ENCODE measurements at regions not wholly inside any gene's neighbourhood (a gene's known extent, or its start where the extent isn't known, plus 50 kb on each side); places are given as distances from the start of the nearest gene placed in this dataset.

DNA sequence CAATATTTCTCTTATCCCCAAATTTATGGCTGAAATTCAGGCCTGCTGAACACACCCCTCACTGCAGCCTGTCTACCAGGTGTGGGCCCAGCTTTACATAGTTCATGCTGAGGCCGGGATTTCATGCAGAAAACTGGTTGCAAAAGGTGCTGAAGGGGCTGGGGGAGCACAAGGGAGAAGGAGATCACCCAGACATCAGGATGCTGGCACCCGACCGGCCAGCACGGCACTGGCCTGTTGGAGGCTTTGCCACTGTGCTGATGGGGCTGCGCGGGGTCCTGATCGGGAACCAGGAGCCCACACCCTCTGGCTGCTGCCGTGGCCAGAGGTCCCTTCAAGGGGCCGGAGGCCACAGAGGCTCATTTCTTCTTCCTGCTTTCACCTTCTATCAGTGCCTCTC is 177.9 kb upstream of the C2CD4B start:
- Mint-ChIP-seq H3K36me3 (ENCODE audit: low read depth) (no peaks in the 10 kb centered on the region), H3K9me3 (no peaks in the 10 kb centered on the region), H3K27ac (no peak overlapping the region), H3K27me3 (ENCODE audit: low read depth, poor library complexity) (no peaks in the 10 kb centered on the region), H3K4me1 (peaks cover 7% of the 10 kb centered on the region), H3K4me3 (no peak overlapping the region)
- TF ChIP-seq, protein P1, sequence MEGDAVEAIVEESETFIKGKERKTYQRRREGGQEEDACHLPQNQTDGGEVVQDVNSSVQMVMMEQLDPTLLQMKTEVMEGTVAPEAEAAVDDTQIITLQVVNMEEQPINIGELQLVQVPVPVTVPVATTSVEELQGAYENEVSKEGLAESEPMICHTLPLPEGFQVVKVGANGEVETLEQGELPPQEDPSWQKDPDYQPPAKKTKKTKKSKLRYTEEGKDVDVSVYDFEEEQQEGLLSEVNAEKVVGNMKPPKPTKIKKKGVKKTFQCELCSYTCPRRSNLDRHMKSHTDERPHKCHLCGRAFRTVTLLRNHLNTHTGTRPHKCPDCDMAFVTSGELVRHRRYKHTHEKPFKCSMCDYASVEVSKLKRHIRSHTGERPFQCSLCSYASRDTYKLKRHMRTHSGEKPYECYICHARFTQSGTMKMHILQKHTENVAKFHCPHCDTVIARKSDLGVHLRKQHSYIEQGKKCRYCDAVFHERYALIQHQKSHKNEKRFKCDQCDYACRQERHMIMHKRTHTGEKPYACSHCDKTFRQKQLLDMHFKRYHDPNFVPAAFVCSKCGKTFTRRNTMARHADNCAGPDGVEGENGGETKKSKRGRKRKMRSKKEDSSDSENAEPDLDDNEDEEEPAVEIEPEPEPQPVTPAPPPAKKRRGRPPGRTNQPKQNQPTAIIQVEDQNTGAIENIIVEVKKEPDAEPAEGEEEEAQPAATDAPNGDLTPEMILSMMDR (IDR thresholded peaks at IDR 0.05) = no peak
- no peak for DNase-seq

DNA sequence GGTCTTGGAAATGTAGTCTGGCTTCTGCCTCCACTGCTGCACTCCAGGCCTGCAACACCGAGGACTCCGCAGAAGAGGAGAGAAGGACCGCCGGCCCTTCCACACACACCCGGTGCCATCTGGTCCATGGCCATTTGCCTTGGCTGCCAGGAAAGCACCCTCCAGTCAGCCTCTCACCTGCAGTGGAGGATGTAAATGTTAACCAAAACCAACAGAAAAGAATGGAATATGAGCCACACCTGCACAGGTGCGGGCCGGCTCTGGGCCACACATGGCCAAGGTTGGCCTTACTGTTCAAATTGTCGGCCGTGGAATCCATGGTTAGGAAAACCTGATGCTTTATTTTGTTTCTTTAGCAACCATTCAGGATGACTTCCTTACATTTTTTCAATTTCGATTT is 178.3 kb upstream of the C2CD4B start:
- TF ChIP-seq, protein P1 (IDR thresholded peaks at IDR 0.05) = no peak
- Mint-ChIP-seq H3K27me3 (ENCODE audit: low read depth, poor library complexity) (no peaks in the 10 kb centered on the region), H3K4me3 (no peak overlapping the region), H3K36me3 (ENCODE audit: low read depth) (no peaks in the 10 kb centered on the region), H3K4me1 (peaks cover 7% of the 10 kb centered on the region), H3K27ac (no peak overlapping the region), H3K9me3 (no peaks in the 10 kb centered on the region)
- no peak for DNase-seq

DNA sequence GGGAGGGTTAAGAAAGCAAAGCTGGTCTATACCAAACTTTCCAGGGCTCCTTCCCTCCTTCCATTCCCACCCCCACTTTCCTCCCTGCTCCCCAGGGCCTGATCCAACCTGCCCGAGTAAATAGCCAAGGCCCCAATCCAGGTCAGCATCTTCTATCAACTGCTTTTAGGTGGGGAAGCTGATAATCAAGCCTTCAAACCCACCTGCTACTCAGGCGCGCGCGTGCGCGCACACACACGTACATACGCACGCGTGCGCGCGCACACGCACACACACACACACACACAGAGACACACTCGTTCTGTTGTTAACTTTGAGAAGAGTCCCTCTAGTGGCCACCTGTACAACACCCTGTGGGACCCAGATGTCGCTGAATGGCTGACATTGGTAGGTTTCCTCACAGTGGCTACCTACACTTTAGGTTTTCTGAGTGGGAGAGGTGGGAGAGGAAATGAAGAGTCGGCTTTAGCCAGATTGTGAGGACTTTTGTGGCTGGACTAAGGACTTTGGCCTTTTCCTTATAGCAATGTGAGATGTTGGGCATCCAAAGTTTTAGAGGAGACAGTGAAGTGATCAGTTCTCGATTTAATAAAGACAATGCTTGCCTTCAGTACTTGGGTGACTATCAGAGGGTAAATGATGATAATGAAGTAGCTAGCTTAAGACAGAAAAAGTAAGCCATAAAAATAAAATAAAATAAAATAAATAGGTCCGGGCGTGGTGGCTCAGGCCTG is 179.9 kb upstream of the C2CD4B start:
- Mint-ChIP-seq H3K36me3 (ENCODE audit: low read depth) (no peaks in the 10 kb centered on the region), H3K4me3 (peak overlapping the region; percentile 80), H3K9me3 (no peaks in the 10 kb centered on the region), H3K27ac (peak overlapping the region; percentile 63), H3K4me1 (peaks cover 7% of the 10 kb centered on the region), H3K27me3 (ENCODE audit: low read depth, poor library complexity) (peaks cover 5% of the 10 kb centered on the region)
- DNase-seq = peak; percentile 61
- TF ChIP-seq, protein P1 (IDR thresholded peaks at IDR 0.05) = peak; percentile 63

DNA sequence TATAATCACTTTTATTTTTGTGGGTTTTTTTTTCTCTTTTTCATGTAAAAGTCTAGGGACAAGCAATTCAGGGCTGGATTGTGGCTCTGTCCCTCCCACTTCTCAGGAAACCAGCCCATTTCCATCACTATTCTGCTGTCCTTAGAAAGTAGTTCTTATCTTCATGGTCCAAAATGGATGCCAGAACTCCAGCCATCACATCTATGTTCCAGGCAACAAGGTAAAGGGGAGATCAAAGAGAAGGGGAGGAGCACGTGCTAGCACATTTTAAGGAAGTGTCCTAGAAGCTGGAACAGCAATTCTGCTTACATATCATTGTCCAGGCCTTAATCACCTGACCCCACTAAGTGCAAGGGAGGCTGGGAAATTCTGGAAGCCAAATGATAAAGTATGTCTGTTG is 181.1 kb upstream of the C2CD4B start:
- peaks cover 5% of the 10 kb centered on the region for H3K27me3 Mint-ChIP-seq (ENCODE audit: low read depth, poor library complexity)
- no peaks in the 10 kb centered on the region for H3K36me3 Mint-ChIP-seq (ENCODE audit: low read depth)
- TF ChIP-seq, protein P1 (IDR thresholded peaks at IDR 0.05) = no peak
- DNase-seq = no peak
- H3K4me3 Mint-ChIP-seq = no peak overlapping the region
- H3K4me1 Mint-ChIP-seq = peaks cover 7% of the 10 kb centered on the region
- no peak overlapping the region for H3K27ac Mint-ChIP-seq
- H3K9me3 Mint-ChIP-seq = no peaks in the 10 kb centered on the region

DNA sequence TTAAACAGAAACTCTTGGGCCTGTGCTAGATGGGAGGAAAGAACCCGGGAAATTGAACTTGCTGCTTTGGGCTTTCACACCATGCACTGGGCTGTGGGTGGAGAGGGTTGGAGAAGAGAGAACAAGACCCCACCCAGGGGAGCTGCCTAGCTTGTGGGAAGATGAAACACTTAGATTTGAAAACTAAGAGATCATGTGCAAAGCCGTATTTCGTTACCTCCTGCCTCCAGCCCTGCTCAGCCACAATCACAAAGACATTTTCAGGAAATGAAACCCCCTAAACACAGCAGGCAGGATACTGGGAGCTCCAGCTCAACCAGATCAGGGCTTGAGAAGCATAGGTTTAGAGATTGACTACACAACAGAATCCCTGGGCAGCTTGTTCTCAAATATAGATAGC is 183.0 kb upstream of the C2CD4B start:
- Mint-ChIP-seq H3K27ac (no peak overlapping the region), H3K4me3 (no peak overlapping the region), H3K9me3 (no peaks in the 10 kb centered on the region), H3K27me3 (ENCODE audit: low read depth, poor library complexity) (peaks cover 8% of the 10 kb centered on the region), H3K36me3 (ENCODE audit: low read depth) (no peaks in the 10 kb centered on the region), H3K4me1 (peaks cover 7% of the 10 kb centered on the region)
- DNase-seq = no peak
- TF ChIP-seq, protein P1 (IDR thresholded peaks at IDR 0.05) = no peak

DNA sequence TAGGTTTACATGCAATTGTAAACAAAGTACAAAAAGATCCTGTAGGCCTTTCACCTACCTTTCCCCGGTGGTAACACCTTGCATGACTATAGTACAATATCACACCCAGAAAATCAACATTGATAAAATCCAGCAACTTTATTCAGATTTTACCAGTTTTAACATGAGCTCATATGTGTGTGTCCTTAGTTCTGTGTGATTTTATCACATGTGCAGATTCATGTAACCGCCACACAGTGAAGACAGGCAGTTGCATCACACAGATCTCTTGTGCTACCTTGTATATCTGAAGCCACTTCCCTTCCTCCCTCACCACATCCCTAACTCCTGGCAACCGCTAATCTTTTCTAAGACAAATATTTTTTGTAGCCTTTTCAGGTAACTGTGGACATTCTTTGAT is 183.5 kb upstream of the C2CD4B start:
- peaks cover 8% of the 10 kb centered on the region for H3K27me3 Mint-ChIP-seq (ENCODE audit: low read depth, poor library complexity)
- TF ChIP-seq, protein P1 (IDR thresholded peaks at IDR 0.05) = no peak
- H3K27ac Mint-ChIP-seq = no peak overlapping the region
- no peaks in the 10 kb centered on the region for H3K9me3 Mint-ChIP-seq
- no peaks in the 10 kb centered on the region for H3K36me3 Mint-ChIP-seq (ENCODE audit: low read depth)
- no peak for DNase-seq
- H3K4me1 Mint-ChIP-seq = peaks cover 7% of the 10 kb centered on the region
- no peak overlapping the region for H3K4me3 Mint-ChIP-seq
